K562 (cell line): ENCODE measurements at regions not wholly inside any gene's neighbourhood (a gene's known extent, or its start where the extent isn't known, plus 50 kb on each side); places are given as distances from the start of the nearest gene placed in this dataset.

ENCODE experiments used
- ATAC-seq: fragments of 200-7000 bp; cut with Tn5 transposase; 3 replicates; pipeline ENCODE4 v1.9.1; 2020; ENCODE audit warnings: moderate library complexity
- BruUV-seq: library from RNA; stranded (reverse); fragments of 400-500 nt; replicated peaks from 2 replicates; lab custom pipeline; 2021; lab: Mats Ljungman, UMichigan
- CTCF ChIA-PET: fragments of 300-600 bp; formaldehyde crosslinking; extraction: SDS; loops from one replicate; lab custom pipeline; 2021; ENCODE audit warnings: low intra/inter-chr PET ratio; lab: Yijun Ruan, JAX
- POLR2A ChIA-PET: fragments of 300-600, 350-650 bp; sonication (Branson Sonifier 250); formaldehyde crosslinking; extraction: SDS; loops from one replicate; lab custom pipeline; 2021; ENCODE audit warnings: antibody characterized with exemption, inconsistent platforms; lab: Yijun Ruan, JAX
- DNase-seq, 4 experiments: peaks; one replicate each; pipeline versions ENCODE4 v3.0.0 to v3.0.0-alpha.2; 2011 to 2018; ENCODE audit warnings: low spot score in 3 of 4, mixed read lengths in 3 of 4; ENCODE audit errors: extremely low read depth in 1 of 4
- FAIRE-seq: peaks from 2 replicates; lab custom pipeline; 2011; peaks lifted over from hg19 to GRCh38; lab: Jason Lieb, UNC
- H2AFZ ChIP-seq: 2 replicates; pipeline ENCODE4 v1.6.0; 2011; ENCODE audit warnings: low read depth, low read length, control low read depth, inconsistent platforms
- H3K27ac ChIP-seq: fragments of 200-600 bp; 3 replicates; pipeline ENCODE4 v1.8.0; 2011; ENCODE audit warnings: low read depth, mild to moderate bottlenecking, control low read depth, inconsistent platforms, low read length, moderate library complexity, mixed read lengths; ENCODE audit errors: extremely low read depth
- H3K27me3 ChIP-seq, 2 experiments: fragments of 300-600 bp in 1 of 2; 2 replicates in 1 of 2; 3 replicates in 1 of 2; pipeline versions ENCODE4 v1.6.0 to v1.8.0; 2011; ENCODE audit warnings: inconsistent platforms in 2 of 2, low read length in 2 of 2, mild to moderate bottlenecking in 1 of 2, mixed read lengths in 1 of 2, moderate library complexity in 1 of 2; ENCODE audit not compliant: control insufficient read depth in 2 of 2, insufficient read depth in 2 of 2
- H3K36me3 ChIP-seq: fragments of 300-600 bp; 3 replicates; pipeline ENCODE4 v1.8.0; 2011; ENCODE audit warnings: mild to moderate bottlenecking, low read length, inconsistent platforms; ENCODE audit not compliant: control insufficient read depth, insufficient read depth
- H3K4me1 ChIP-seq, 2 experiments: fragments of 200-600 bp in 1 of 2; replicated peaks in 1 of 2; 2 replicates in 1 of 2; 3 replicates in 1 of 2; pipeline versions ENCODE4 v1.5.1 to v1.8.0; 2011; ENCODE audit warnings: inconsistent platforms in 2 of 2, low read length in 2 of 2, mild to moderate bottlenecking in 1 of 2, mixed read lengths in 1 of 2, moderate library complexity in 1 of 2; ENCODE audit not compliant: control insufficient read depth in 2 of 2, insufficient read depth in 2 of 2
- H3K4me2 ChIP-seq: 2 replicates; pipeline ENCODE4 v1.6.1; 2011; ENCODE audit warnings: low read length, control low read depth, inconsistent platforms, mixed read lengths; ENCODE audit not compliant: insufficient read depth
- H3K4me3 ChIP-seq: fragments of 200-600 bp; sonication (generic), shearing (Covaris generic); 2 replicates; pipeline ENCODE4 v1.5.1; 2016; ENCODE audit warnings: control low read depth, inconsistent platforms
- H3K79me2 ChIP-seq: fragments of 200-600 bp; 3 replicates; pipeline ENCODE4 v1.8.0; 2011; ENCODE audit warnings: low read length, inconsistent platforms; ENCODE audit not compliant: control insufficient read depth, insufficient read depth
- H3K9ac ChIP-seq, 2 experiments: 2 replicates each; pipeline versions ENCODE4 v1.6.0 to v1.6.1; 2011; ENCODE audit warnings: low read depth in 2 of 2, low read length in 2 of 2, control low read depth in 1 of 2, inconsistent platforms in 1 of 2, mild to moderate bottlenecking in 1 of 2, mixed read lengths in 1 of 2; ENCODE audit not compliant: insufficient read depth in 1 of 2
- H3K9me1 ChIP-seq: one replicate; pipeline ENCODE4 v1.6.0; 2011; ENCODE audit warnings: inconsistent platforms, mild to moderate bottlenecking, low read length, moderate library complexity; ENCODE audit not compliant: control insufficient read depth, insufficient read depth
- H3K9me3 ChIP-seq: replicated peaks from 2 replicates; pipeline ENCODE4 v1.5.1; 2011; ENCODE audit warnings: low read depth, low read length, inconsistent platforms; ENCODE audit not compliant: control insufficient read depth, insufficient read depth
- H4K20me1 ChIP-seq: replicated peaks from 2 replicates; pipeline ENCODE4 v1.6.1; 2011; ENCODE audit warnings: low read length, inconsistent platforms, mixed read lengths; ENCODE audit not compliant: control insufficient read depth, insufficient read depth
- ELK1 ChIP-seq: sonication (generic); formaldehyde crosslinking; IDR thresholded peaks from 2 replicates; pipeline ENCODE4 v1.8.1; 2022; ENCODE audit warnings: missing genetic modification reagents
- ERF ChIP-seq: fragments of 450-650 bp; formaldehyde crosslinking; IDR thresholded peaks from 2 replicates; pipeline ENCODE4 v1.4.0; 2020; ENCODE audit warnings: mild to moderate bottlenecking, mixed read lengths
- FOS ChIP-seq: IDR thresholded peaks from 3 replicates; pipeline ENCODE4 v1.6.1; 2011; ENCODE audit not compliant: insufficient read length; ENCODE audit errors: extremely low read depth
- HLTF ChIP-seq: fragments of 450-650 bp; IDR thresholded peaks from 2 replicates; pipeline ENCODE4 v1.6.1; 2016
- HOXB6 ChIP-seq: fragments of 250-450 bp; sonication (Bioruptor Pico); IDR thresholded peaks from 2 replicates; pipeline ENCODE4 v1.5.1; 2022; ENCODE audit warnings: mild to moderate bottlenecking, borderline replicate concordance
- JUNB ChIP-seq: fragments of 450-650 bp; formaldehyde crosslinking; conservative IDR thresholded peaks from 2 replicates; pipeline ENCODE4 v1.4.0; 2020; ENCODE audit warnings: mild to moderate bottlenecking
- MYC ChIP-seq, 2 experiments: fragments of 250-450 bp in 1 of 2; sonication (Bioruptor Pico) in 1 of 2; IDR thresholded peaks; 2 replicates each; pipeline versions ENCODE4 v1.5.1 to v1.6.1; 2012 to 2021; ENCODE audit warnings: low read depth in 2 of 2, borderline replicate concordance in 1 of 2, improper control_type of control experiment in 1 of 2, low read length in 1 of 2, mild to moderate bottlenecking in 1 of 2, moderate library complexity in 1 of 2
- NBN ChIP-seq: fragments of 450-650 bp; IDR thresholded peaks from 2 replicates; pipeline ENCODE4 v1.6.1; 2016; ENCODE audit warnings: low read depth, mild to moderate bottlenecking
- PTTG1 ChIP-seq: fragments of 450-650 bp; IDR thresholded peaks from 2 replicates; pipeline ENCODE4 v1.6.1; 2016; ENCODE audit warnings: low read depth, mild to moderate bottlenecking, missing genetic modification characterization, missing compliant biosample characterization
- SIX5 ChIP-seq, 2 experiments: IDR thresholded peaks; 2 replicates each; pipeline ENCODE4 v1.6.1; 2011; ENCODE audit warnings: low read length in 2 of 2, borderline replicate concordance in 1 of 2, low read depth in 1 of 2, mild to moderate bottlenecking in 1 of 2, moderate library complexity in 1 of 2; ENCODE audit not compliant: insufficient read depth in 1 of 2
- U2AF2 ChIP-seq: fragments of 200-400 bp; formaldehyde crosslinking; optimal IDR thresholded peaks from 2 replicates; pipeline ENCODE3; 2017; ENCODE audit warnings: low read depth, mild to moderate bottlenecking, low read length
- ZBTB12 ChIP-seq: fragments of 250-450 bp; sonication (Bioruptor Pico); IDR thresholded peaks from 2 replicates; pipeline ENCODE4 v1.4.0; 2020
- ZBTB8A ChIP-seq: fragments of 450-650 bp; IDR thresholded peaks from 2 replicates; pipeline ENCODE4 v1.6.1; 2018; ENCODE audit warnings: mild to moderate bottlenecking, moderate library complexity; ENCODE audit not compliant: partially characterized antibody
- ZNF740 ChIP-seq, 3 experiments: fragments of 200-800 bp in 1 of 3; sonication (Bioruptor generic) in 1 of 3; sonication (generic) in 1 of 3; formaldehyde crosslinking in 1 of 3; IDR thresholded peaks; 2 replicates each; pipeline versions ENCODE4 v1.6.1 to v1.8.0; 2016 to 2022; ENCODE audit warnings: mild to moderate bottlenecking in 2 of 3, missing compliant biosample characterization in 2 of 3, missing genetic modification characterization in 2 of 3, missing genetic modification reagents in 1 of 3
- WGBS: fragments of 100-300 bp; shearing (Covaris generic); methylation state at CpG from one replicate; pipeline ENCODE4 v1.1.6; 2016; ENCODE audit warnings: low coverage, mixed read lengths; ENCODE audit not compliant: insufficient coverage; ENCODE audit errors: missing lambda C conversion rate; 5-methylcytosine and 5-hydroxymethylcytosine counted together
- in situ Hi-C: fragments of 300-500 bp; cut with MboI; formaldehyde crosslinking; loops from 4 replicates; pipeline ENCODE4 v1.15.0; 2018; ENCODE audit warnings: inconsistent platforms, mixed read lengths
- intact Hi-C: fragments of 100-400 bp; cut with micrococcal nuclease; formaldehyde crosslinking; loops from 2 replicates; pipeline ENCODE4 v1.14.2; 2022
- TF ChIP-seq, protein P1 (sequence below): fragments of 250-450 bp; sonication (Bioruptor Pico); IDR thresholded peaks from 2 replicates; pipeline ENCODE4 v1.5.0; 2021; ENCODE audit warnings: mild to moderate bottlenecking, borderline replicate concordance

DNA sequence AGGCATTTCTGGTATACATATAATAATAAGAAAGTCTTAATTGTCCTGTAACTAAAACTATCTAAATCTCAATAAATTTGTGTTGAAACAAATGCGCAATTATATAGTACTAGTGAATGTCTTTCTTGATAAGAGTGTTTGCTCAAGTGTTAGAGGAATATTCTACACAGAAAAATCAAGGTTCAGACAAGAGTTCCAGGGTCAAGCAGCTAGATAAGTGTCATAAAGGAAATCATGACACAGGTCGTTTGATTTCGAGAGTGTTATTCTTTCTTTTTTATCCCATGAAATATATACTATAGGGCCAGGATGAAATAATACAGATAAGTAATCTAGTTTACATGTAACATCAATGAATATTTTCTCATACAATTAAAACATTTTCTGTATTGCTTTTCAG is 366.1 kb downstream of the UTRN start:
- Histone ChIP-seq H3K27ac (no peak overlapping the region), H3K27me3 (no peaks in the 10 kb centered on the region), H3K79me2 (no peaks in the 10 kb centered on the region), H3K4me3 (no peak overlapping the region), H3K4me1 (no peaks in the 10 kb centered on the region), H4K20me1 (no peaks in the 10 kb centered on the region), H3K9me1 (no peaks in the 10 kb centered on the region), H3K4me2 (no peak overlapping the region), H3K36me3 (no peaks in the 10 kb centered on the region), H3K9me3 (no peaks in the 10 kb centered on the region), H2AFZ (no peak overlapping the region), H3K9ac (no peak overlapping the region)
- TF ChIP-seq ERF (CRISPR knock-in tag): no peak
- TF ChIP-seq ZBTB12: no peak
- TF ChIP-seq HLTF: no peak
- TF ChIP-seq PTTG1 (tag): no peak
- no peak for TF ChIP-seq JUNB (CRISPR knock-in tag)
- no peak for TF ChIP-seq SIX5 (IDR thresholded peaks at IDR 0.05; ENCODE audit: borderline replicate concordance in 1 of 2, insufficient read depth in 1 of 2, low read depth in 1 of 2, low read length in 2 of 2)
- no peak for TF ChIP-seq ZNF740 (CRISPR knock-in tag; IDR thresholded peaks at IDR 0.05)
- no peak for TF ChIP-seq ZNF740 (tag; IDR thresholded peaks at IDR 0.05)
- no peak for TF ChIP-seq U2AF2
- no peak for TF ChIP-seq MYC (IDR thresholded peaks at IDR 0.05; ENCODE audit: low read depth, low read length)
- no peak for TF ChIP-seq MYC (CRISPR knock-in tag; IDR thresholded peaks at IDR 0.05; ENCODE audit: borderline replicate concordance, low read depth)
- no peak for TF ChIP-seq ELK1 (CRISPR knock-in tag)
- TF ChIP-seq NBN: no peak
- TF ChIP-seq HOXB6 (CRISPR knock-in tag): no peak
- TF ChIP-seq FOS: no peak
- TF ChIP-seq ZBTB8A: no peak
- TF ChIP-seq, protein P1, sequence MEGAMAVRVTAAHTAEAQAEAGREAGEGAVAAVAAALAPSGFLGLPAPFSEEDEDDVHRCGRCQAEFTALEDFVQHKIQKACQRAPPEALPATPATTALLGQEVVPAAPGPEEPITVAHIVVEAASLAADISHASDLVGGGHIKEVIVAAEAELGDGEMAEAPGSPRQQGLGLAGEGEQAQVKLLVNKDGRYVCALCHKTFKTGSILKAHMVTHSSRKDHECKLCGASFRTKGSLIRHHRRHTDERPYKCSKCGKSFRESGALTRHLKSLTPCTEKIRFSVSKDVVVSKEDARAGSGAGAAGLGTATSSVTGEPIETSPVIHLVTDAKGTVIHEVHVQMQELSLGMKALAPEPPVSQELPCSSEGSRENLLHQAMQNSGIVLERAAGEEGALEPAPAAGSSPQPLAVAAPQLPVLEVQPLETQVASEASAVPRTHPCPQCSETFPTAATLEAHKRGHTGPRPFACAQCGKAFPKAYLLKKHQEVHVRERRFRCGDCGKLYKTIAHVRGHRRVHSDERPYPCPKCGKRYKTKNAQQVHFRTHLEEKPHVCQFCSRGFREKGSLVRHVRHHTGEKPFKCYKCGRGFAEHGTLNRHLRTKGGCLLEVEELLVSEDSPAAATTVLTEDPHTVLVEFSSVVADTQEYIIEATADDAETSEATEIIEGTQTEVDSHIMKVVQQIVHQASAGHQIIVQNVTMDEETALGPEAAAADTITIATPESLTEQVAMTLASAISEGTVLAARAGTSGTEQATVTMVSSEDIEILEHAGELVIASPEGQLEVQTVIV (CRISPR knock-in tag): no peak
- FAIRE-seq: no peak
- intact Hi-C loops: no loop called here
- WGBS: 21% methylated on average over 3 of the region's 3 CpGs
- ChIA-PET POLR2A (interaction anchor here (0.6 kb wide), 1 partner anchor 955 kb away, joined by 6 read pairs; no protein-coding TSS in a partner anchor), CTCF (no interaction called here)
- in situ Hi-C loops: no loop called here
- no TSS peak for BruUV-seq
- no peak for DNase-seq
- ATAC-seq: no peak
